Fibroblast of pulmonary artery (primary cell): ENCODE measurements at regions not wholly inside any gene's neighbourhood (a gene's known extent, or its start where the extent isn't known, plus 50 kb on each side); places are given as distances from the start of the nearest gene placed in this dataset.

Experiments used
- DNase-seq: peaks from one replicate; pipeline ENCODE4 v3.0.0-alpha.2; 2010; ENCODE audit warnings: low read depth
- H3K4me3 ChIP-seq: replicated peaks from 2 replicates; pipeline ENCODE4 v1.5.1; 2011; ENCODE audit warnings: low read depth, mild to moderate bottlenecking, control low read depth, low read length, moderate library complexity
- CTCF ChIP-seq: IDR thresholded peaks from 2 replicates; pipeline ENCODE4 v1.5.1; 2011; ENCODE audit warnings: mild to moderate bottlenecking, control low read depth, low read length, inconsistent platforms; ENCODE audit errors: missing control alignments

GRCh38 chr9:18207735-18208134 lies 266.2 kb upstream of the ADAMTSL1 start:
- no peak for TF ChIP-seq CTCF
- H3K4me3 ChIP-seq, result no peak overlapping the region
- DNase-seq, result no peak

GRCh38 chr9:18208166-18209059 lies 265.5 kb upstream of the ADAMTSL1 start:
- H3K4me3 ChIP-seq, result no peak overlapping the region
- DNase-seq, result peak; percentile 64
- peak; percentile 75 for TF ChIP-seq CTCF

- no peak for TF ChIP-seq CTCF
- no peak for DNase-seq
- H3K4me3 ChIP-seq, result no peak overlapping the region
Observed at GRCh38 chr9:18215626-18216025, 258.3 kb upstream of the ADAMTSL1 start.

- no peak for TF ChIP-seq CTCF
- no peak overlapping the region for H3K4me3 ChIP-seq
- DNase-seq, result no peak
Observed at GRCh38 chr9:18216376-18216775, 257.6 kb upstream of the ADAMTSL1 start.

GRCh38 chr9:18228101-18228500 lies 245.9 kb upstream of the ADAMTSL1 start:
- H3K4me3 ChIP-seq, result no peak overlapping the region
- no peak for TF ChIP-seq CTCF
- DNase-seq, result no peak

- H3K4me3 ChIP-seq, result no peak overlapping the region
- no peak for DNase-seq
Observed at GRCh38 chr9:18229992-18230676, 243.8 kb upstream of the ADAMTSL1 start.

More at GRCh38 chr9:18229992-18230676, 243.8 kb upstream of the ADAMTSL1 start:
- TF ChIP-seq CTCF, result peak; percentile 3
